Fibroblast of lung (primary cell): ENCODE measurements at regions not wholly inside any gene's neighbourhood (a gene's known extent, or its start where the extent isn't known, plus 50 kb on each side); places are given as distances from the start of the nearest gene placed in this dataset.

Source experiments
- DNase-seq, 2 donors: peaks; one replicate each; pipeline versions ENCODE4 v3.0.0 to v3.0.0-alpha.2; 2010; ENCODE audit warnings: low read depth in 2 of 2
- H2AFZ ChIP-seq: 2 replicates; pipeline ENCODE4 v1.5.1; 2012; ENCODE audit warnings: low read length, control low read depth, inconsistent platforms
- H3K27ac ChIP-seq: 2 replicates; pipeline ENCODE4 v1.5.1; 2011; ENCODE audit warnings: low read length, control low read depth; ENCODE audit not compliant: insufficient read depth
- H3K27me3 ChIP-seq: 2 replicates; pipeline ENCODE4 v1.5.1; 2011; ENCODE audit warnings: mild to moderate bottlenecking, low read length; ENCODE audit not compliant: control insufficient read depth, insufficient read depth
- H3K36me3 ChIP-seq: 2 replicates; pipeline ENCODE4 v1.5.1; 2011; ENCODE audit warnings: low read length; ENCODE audit not compliant: control insufficient read depth, insufficient read depth
- H3K4me1 ChIP-seq: 2 replicates; pipeline ENCODE4 v1.5.1; 2011; ENCODE audit warnings: low read length; ENCODE audit not compliant: control insufficient read depth, insufficient read depth; ENCODE audit errors: extremely low read depth
- H3K4me2 ChIP-seq: 2 replicates; pipeline ENCODE4 v1.5.1; 2011; ENCODE audit warnings: low read length, control low read depth; ENCODE audit not compliant: insufficient read depth; ENCODE audit errors: extremely low read depth
- H3K4me3 ChIP-seq, 4 experiments: fragments of 200-600 bp in 1 of 4; sonication (generic) in 1 of 4; replicated peaks in 1 of 4; 2 replicates each; pipeline ENCODE4 v1.5.1; 2011 to 2016; ENCODE audit warnings: low read length in 4 of 4, low read depth in 3 of 4, mild to moderate bottlenecking in 3 of 4, control low read depth in 2 of 4, inconsistent platforms in 1 of 4, mixed read lengths in 1 of 4; ENCODE audit not compliant: insufficient read depth in 1 of 4; ENCODE audit errors: control extremely low read depth in 1 of 4
- H3K79me2 ChIP-seq: 2 replicates; pipeline ENCODE4 v1.5.1; 2012; ENCODE audit warnings: mild to moderate bottlenecking, low read length, inconsistent platforms; ENCODE audit not compliant: control insufficient read depth, insufficient read depth
- H3K9ac ChIP-seq: 2 replicates; pipeline ENCODE4 v1.5.1; 2011; ENCODE audit warnings: mild to moderate bottlenecking, low read length, control low read depth; ENCODE audit not compliant: insufficient read depth
- H3K9me3 ChIP-seq: 2 replicates; pipeline ENCODE4 v1.5.1; 2012; ENCODE audit warnings: low read depth, low read length; ENCODE audit not compliant: control insufficient read depth, insufficient read depth
- H4K20me1 ChIP-seq: 2 replicates; pipeline ENCODE4 v1.5.1; 2011; ENCODE audit warnings: low read length; ENCODE audit not compliant: control insufficient read depth, insufficient read depth; ENCODE audit errors: extremely low read depth
- EZH2 ChIP-seq: IDR thresholded peaks from 2 replicates; pipeline ENCODE4 v1.5.1; 2012; ENCODE audit warnings: low read length, control low read depth, mild to moderate bottlenecking; ENCODE audit errors: missing control alignments
- TF ChIP-seq, protein P1 (sequence below), 2 donors: IDR thresholded peaks in 1 of 2; conservative IDR thresholded peaks in 1 of 2; 1 replicate in 1 of 2; 2 replicates in 1 of 2; pipeline ENCODE4 v1.5.1; 2011 to 2012; ENCODE audit warnings: low read length in 2 of 2, control low read depth in 1 of 2, inconsistent platforms in 1 of 2, low read depth in 1 of 2, mild to moderate bottlenecking in 1 of 2

DNA sequence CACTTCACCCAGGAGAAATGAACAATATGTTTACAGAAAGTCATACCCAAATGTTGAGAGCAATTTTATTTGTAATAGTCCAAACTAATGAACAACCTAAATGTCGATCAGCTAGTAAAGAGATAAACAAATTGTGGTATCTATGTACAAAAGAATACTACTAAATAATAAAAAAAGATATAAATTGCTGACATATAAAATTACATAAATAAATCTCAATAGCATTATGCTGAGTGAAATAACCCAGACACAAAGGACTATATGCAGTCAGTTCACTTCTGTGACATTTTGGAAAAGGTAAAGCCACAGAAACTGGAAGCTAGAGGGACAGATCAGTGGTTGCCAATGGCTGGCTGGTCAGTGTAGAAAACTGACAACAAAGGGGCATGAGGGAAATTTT, 346.0 kb upstream of the PCDH20 start:
- Histone ChIP-seq H3K9ac (no peak overlapping the region), H3K9me3 (no peaks in the 10 kb centered on the region), H4K20me1 (no peaks in the 10 kb centered on the region), H3K27me3 (no peaks in the 10 kb centered on the region), H3K4me1 (no peaks in the 10 kb centered on the region), H2AFZ (no peak overlapping the region), H3K4me2 (no peak overlapping the region), H3K79me2 (no peaks in the 10 kb centered on the region), H3K4me3 (no peak overlapping the region), H3K36me3 (no peaks in the 10 kb centered on the region), H3K27ac (no peak overlapping the region)
- DNase-seq: no peak
- TF ChIP-seq, protein P1, sequence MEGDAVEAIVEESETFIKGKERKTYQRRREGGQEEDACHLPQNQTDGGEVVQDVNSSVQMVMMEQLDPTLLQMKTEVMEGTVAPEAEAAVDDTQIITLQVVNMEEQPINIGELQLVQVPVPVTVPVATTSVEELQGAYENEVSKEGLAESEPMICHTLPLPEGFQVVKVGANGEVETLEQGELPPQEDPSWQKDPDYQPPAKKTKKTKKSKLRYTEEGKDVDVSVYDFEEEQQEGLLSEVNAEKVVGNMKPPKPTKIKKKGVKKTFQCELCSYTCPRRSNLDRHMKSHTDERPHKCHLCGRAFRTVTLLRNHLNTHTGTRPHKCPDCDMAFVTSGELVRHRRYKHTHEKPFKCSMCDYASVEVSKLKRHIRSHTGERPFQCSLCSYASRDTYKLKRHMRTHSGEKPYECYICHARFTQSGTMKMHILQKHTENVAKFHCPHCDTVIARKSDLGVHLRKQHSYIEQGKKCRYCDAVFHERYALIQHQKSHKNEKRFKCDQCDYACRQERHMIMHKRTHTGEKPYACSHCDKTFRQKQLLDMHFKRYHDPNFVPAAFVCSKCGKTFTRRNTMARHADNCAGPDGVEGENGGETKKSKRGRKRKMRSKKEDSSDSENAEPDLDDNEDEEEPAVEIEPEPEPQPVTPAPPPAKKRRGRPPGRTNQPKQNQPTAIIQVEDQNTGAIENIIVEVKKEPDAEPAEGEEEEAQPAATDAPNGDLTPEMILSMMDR (conservative IDR thresholded peaks at IDR 0.05 in 1 of 2, IDR thresholded peaks at IDR 0.05 in 1 of 2; ENCODE audit: low read depth in 1 of 2, low read length in 2 of 2): no peak
- TF ChIP-seq EZH2: no peak

DNA sequence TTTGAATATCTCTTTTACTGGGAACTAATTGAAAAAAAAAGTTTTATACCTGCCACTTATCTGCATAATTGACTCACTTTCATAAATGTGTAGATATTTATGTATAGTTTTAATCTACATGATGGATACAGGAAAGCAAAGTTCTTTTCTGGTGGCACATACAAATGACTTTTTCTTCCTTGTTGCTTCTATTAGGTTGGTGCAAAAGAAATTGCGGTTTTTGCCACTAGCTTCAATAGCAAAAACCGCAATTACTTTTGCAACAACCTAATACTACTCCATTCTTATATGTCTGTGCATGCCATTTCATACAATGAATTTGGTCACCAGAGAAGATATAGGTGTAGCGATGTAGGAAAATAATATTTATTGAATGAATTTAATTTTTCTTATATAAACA, 344.5 kb upstream of the PCDH20 start:
- Histone ChIP-seq H3K9ac (no peak overlapping the region), H4K20me1 (no peaks in the 10 kb centered on the region), H3K4me1 (no peaks in the 10 kb centered on the region), H3K27ac (no peak overlapping the region), H3K9me3 (no peaks in the 10 kb centered on the region), H3K36me3 (no peaks in the 10 kb centered on the region), H3K4me3 (no peak overlapping the region), H3K79me2 (no peaks in the 10 kb centered on the region), H3K27me3 (no peaks in the 10 kb centered on the region), H2AFZ (no peak overlapping the region), H3K4me2 (no peak overlapping the region)
- no peak for DNase-seq
- no peak for TF ChIP-seq EZH2
- TF ChIP-seq, protein P1 (conservative IDR thresholded peaks at IDR 0.05 in 1 of 2, IDR thresholded peaks at IDR 0.05 in 1 of 2; ENCODE audit: low read depth in 1 of 2, low read length in 2 of 2): no peak

DNA sequence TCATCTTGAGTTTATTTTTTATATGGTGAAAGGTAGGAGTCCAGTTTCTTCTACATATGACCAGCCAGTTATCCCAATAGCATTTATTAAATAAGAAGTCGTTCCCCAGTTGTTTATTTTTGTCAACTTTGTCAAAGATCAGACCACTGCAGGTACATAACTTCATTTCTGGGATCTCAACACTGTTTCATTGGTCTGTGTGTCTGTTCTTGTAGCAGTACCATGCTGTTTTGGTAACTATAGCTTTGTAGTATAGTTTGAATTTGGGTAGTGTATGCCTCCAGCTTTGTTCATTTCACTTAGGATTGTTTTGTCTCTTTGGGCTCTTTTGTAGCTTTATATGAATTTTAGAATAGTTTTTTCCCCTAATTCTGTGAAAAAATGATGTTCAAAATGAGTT, 340.4 kb upstream of the PCDH20 start:
- Histone ChIP-seq H3K27ac (no peak overlapping the region), H4K20me1 (no peaks in the 10 kb centered on the region), H3K27me3 (no peaks in the 10 kb centered on the region), H3K9ac (no peak overlapping the region), H3K4me2 (no peak overlapping the region), H3K4me3 (no peak overlapping the region), H3K36me3 (no peaks in the 10 kb centered on the region), H3K79me2 (no peaks in the 10 kb centered on the region), H3K9me3 (no peaks in the 10 kb centered on the region), H2AFZ (no peak overlapping the region), H3K4me1 (no peaks in the 10 kb centered on the region)
- TF ChIP-seq EZH2: no peak
- TF ChIP-seq, protein P1 (conservative IDR thresholded peaks at IDR 0.05 in 1 of 2, IDR thresholded peaks at IDR 0.05 in 1 of 2; ENCODE audit: low read depth in 1 of 2, low read length in 2 of 2): no peak
- no peak for DNase-seq
